Suppressor macrophage treated with lipopolysaccharide for 4 hours (primary cell): ENCODE measurements at regions not wholly inside any gene's neighbourhood (a gene's known extent, or its start where the extent isn't known, plus 50 kb on each side); places are given as distances from the start of the nearest gene placed in this dataset.

Experiments used
- DNase-seq: peaks from one replicate; pipeline ENCODE4 v3.0.0-alpha.2; 2020

- DNase-seq: no peak
Observed at GRCh38 chr9:4921449-4921848, 63.6 kb upstream of the JAK2 start.

GRCh38 chr9:4922101-4922500 lies 63.0 kb upstream of the JAK2 start:
- DNase-seq: no peak

DNA sequence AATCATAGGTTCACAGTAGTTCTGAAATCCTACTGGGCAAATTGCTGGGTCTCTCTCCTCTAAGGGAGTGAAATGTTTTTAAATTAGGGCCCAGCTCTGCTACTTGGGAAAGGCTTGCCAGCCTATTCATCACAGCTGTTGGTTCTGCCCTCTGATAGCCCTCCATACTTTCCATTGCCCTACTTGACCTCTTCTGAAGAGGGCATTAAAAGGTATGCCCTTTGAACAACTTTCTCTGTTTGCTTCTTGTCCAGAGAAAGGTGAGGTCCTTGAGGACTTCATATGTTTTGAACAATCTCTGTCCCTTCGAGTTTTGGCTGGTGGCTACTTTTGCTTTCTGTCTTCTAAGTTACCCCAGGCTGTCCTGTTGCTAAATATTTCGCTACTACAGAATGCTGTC lies 62.3 kb upstream of the JAK2 start:
- no peak for DNase-seq

DNA sequence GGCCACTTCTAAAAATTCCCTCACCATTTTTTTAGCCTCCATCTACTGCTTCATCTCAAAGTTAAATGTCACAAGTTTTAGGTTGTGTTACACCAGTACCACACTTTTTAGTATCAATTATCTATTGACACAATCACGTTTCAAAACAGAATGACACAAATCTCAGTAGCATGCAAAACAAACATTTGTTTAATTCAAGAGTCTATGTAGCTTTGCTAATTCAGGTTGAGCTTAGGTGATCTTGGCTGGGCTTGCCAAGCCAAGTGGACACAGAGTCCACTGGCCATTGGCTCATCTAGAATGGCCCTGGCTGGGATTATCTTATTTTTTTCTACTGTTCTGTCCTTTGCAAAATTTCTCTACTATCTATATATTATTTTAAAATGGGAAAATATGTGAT lies 61.9 kb upstream of the JAK2 start:
- DNase-seq: no peak

GRCh38 chr9:4923580-4924544 lies 61.2 kb upstream of the JAK2 start:
- peak; percentile 42 for DNase-seq

DNA sequence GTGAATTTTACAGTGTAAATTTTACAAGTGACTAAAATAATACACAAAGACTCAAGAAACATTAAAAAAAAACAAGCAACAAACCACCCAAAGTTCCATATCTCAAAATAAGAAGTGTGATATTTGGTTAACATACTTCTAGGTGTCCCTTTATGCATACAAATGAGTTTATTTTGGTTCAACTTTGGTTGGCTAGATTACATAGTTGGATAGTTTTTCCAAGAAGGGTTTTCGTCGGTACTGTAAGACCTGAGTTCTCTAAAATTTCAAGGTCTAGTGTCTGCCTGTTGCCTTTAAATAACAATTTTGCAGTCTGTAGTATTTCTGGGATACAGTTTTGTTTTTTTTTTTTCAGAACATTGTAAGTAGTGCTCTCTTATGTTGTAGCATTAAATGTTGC lies 58.8 kb upstream of the JAK2 start:
- no peak for DNase-seq

GRCh38 chr9:4927043-4927471 lies 58.0 kb upstream of the JAK2 start:
- DNase-seq: no peak

GRCh38 chr9:4927701-4928100 lies 57.4 kb upstream of the JAK2 start:
- DNase-seq: no peak

- no peak for DNase-seq
Observed at GRCh38 chr9:4929917-4930316, 55.2 kb upstream of the JAK2 start.

DNA sequence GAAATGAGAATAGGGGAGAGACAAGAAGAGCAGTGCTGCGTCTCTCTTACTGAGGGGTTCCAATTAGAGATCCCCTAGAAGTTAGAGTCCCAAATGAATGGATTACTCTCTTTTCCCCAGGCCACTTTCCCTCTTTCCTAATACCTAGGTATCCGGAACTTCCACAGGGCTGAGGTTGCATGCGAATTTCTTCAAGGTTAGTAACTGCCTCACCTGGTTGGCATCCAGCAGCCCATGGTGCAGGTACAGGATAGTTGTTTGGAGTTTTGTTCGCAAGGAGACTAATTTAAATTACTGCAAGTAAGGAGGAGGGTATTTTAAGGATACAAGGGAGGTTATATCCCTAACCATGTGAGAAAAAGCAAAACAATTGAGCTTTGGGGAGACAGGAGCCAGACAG lies 52.4 kb upstream of the JAK2 start:
- no peak for DNase-seq

- no peak for DNase-seq
Observed at GRCh38 chr9:4933177-4933576, 51.9 kb upstream of the JAK2 start.

DNA sequence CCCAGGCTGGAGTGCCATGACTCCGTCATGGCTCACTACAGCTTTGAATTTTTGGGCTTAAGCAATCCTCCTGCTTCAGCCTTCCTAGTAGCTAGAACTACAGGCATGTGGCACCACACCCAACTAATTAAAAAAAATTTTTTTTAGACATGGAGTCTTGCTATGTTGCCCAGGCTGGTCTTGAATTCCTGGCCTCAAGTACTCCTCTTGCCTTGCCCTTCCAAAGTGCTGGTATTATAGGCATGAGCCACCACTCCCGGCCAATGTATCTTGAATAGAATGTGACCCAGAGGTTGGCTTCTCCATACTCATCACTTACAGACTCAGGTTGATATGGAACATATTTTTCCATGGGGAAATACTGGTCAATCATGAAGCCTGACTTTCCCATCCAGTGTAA lies 51.2 kb upstream of the JAK2 start:
- no peak for DNase-seq

DNA sequence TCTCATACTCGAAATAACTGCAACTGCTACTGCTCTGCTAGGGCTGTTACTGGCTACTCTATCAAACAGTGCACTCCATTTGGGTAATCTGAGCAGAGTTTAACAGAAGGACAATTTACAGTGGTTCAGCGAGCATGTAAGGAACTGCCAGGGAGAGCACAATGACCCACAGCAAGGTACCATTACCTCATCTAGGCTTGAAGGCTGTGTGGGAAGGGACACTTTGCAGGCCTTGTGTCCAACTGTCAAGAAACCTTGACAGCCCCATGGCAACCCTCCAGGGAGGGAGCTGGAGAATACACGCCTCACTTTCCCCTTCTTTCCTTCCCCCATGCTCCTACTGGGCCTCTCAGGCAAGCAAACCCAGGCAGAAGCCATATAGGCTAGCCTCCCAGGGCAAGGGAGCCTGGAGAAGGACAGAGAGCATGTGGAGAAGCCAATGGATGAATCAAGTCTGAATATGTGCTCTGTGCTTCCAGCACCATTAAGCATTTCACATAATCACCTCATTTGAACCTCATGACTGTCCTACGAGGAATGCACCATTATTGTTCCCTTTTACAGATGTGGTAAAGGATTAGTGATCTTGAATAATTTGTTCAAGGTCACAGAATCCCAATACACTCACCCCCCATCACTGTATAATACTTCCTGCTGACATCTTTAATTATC lies 49.9 kb upstream of the JAK2 start:
- no peak for DNase-seq
